HepG2 (cell line): ENCODE measurements at regions not wholly inside any gene's neighbourhood (a gene's known extent, or its start where the extent isn't known, plus 50 kb on each side); places are given as distances from the start of the nearest gene placed in this dataset.

ENCODE experiments used
- ATAC-seq: fragments of 200-7000 bp; cut with Tn5 transposase; 3 replicates; pipeline ENCODE4 v1.9.1; 2020; ENCODE audit warnings: mild to moderate bottlenecking, moderate library complexity
- BruUV-seq: library from RNA; stranded (reverse); fragments of 400-500 nt; replicated peaks from 2 replicates; lab custom pipeline; 2021; lab: Mats Ljungman, UMichigan
- CTCF ChIA-PET: fragments of 300-600 bp; formaldehyde crosslinking; extraction: SDS; loops from one replicate; lab custom pipeline; 2021; ENCODE audit warnings: low total read pairs, inconsistent platforms, low intra/inter-chr PET ratio; lab: Yijun Ruan, JAX
- POLR2A ChIA-PET: fragments of 350-600 bp; sonication (Branson Sonifier 250); formaldehyde crosslinking; loops from one replicate; lab custom pipeline; 2020; ENCODE audit warnings: antibody characterized with exemption, inconsistent platforms; lab: Yijun Ruan, JAX
- DNase-seq: peaks from one replicate; pipeline ENCODE4 v3.0.0-alpha.2; 2015; ENCODE audit warnings: low spot score
- FAIRE-seq: peaks from 3 replicates; lab custom pipeline; 2011; peaks lifted over from hg19 to GRCh38; lab: Jason Lieb, UNC
- H2AFZ ChIP-seq: one replicate; pipeline ENCODE4 v1.6.1; 2011; ENCODE audit warnings: low read length, inconsistent platforms
- H3K27ac ChIP-seq: fragments of 300-600 bp; 3 replicates; pipeline ENCODE4 v1.8.0; 2011; ENCODE audit warnings: mixed run types, mild to moderate bottlenecking, mixed read lengths, low read length, inconsistent platforms; ENCODE audit not compliant: insufficient read depth; ENCODE audit errors: extremely low read length
- H3K27me3 ChIP-seq, 2 experiments: fragments of 200-600 bp in 1 of 2; 2 replicates in 1 of 2; 3 replicates in 1 of 2; pipeline versions ENCODE4 v1.6.0 to v1.8.0; 2011; ENCODE audit warnings: low read length in 2 of 2, mild to moderate bottlenecking in 2 of 2, moderate library complexity in 2 of 2, inconsistent platforms in 1 of 2; ENCODE audit not compliant: insufficient read depth in 2 of 2, control insufficient read depth in 1 of 2
- H3K36me3 ChIP-seq, 2 experiments: fragments of 200-600 bp in 1 of 2; replicated peaks in 1 of 2; 2 replicates in 1 of 2; 3 replicates in 1 of 2; pipeline versions ENCODE4 v1.5.1 to v1.8.0; 2011; ENCODE audit warnings: low read length in 2 of 2, inconsistent platforms in 1 of 2; ENCODE audit not compliant: insufficient read depth in 2 of 2, control insufficient read depth in 1 of 2
- H3K4me1 ChIP-seq: 2 replicates; pipeline ENCODE4 v1.5.1; 2012; ENCODE audit warnings: low read length, inconsistent platforms; ENCODE audit not compliant: insufficient read depth
- H3K4me2 ChIP-seq: 2 replicates; pipeline ENCODE4 v1.6.0; 2011; ENCODE audit warnings: low read depth, low read length, inconsistent platforms
- H3K4me3 ChIP-seq, 3 experiments: fragments of 200-600 bp in 1 of 3; sonication (generic), shearing (Covaris generic) in 1 of 3; replicated peaks in 1 of 3; 2 replicates each; pipeline ENCODE4 v1.5.1; 2011 to 2016; ENCODE audit warnings: low read length in 3 of 3, inconsistent platforms in 2 of 3, low read depth in 2 of 3, mild to moderate bottlenecking in 2 of 3, control low read depth in 1 of 3, mixed read lengths in 1 of 3; ENCODE audit not compliant: insufficient read depth in 1 of 3
- H3K79me2 ChIP-seq: one replicate; pipeline ENCODE4 v1.6.1; 2011; ENCODE audit warnings: low read length, inconsistent platforms; ENCODE audit not compliant: insufficient read depth
- H3K9ac ChIP-seq: 2 replicates; pipeline ENCODE4 v1.6.0; 2011; ENCODE audit warnings: mild to moderate bottlenecking, low read depth, low read length, inconsistent platforms; ENCODE audit not compliant: insufficient read depth
- H3K9me3 ChIP-seq: 2 replicates; pipeline ENCODE4 v1.5.1; 2012; ENCODE audit warnings: mild to moderate bottlenecking, low read length
- H4K20me1 ChIP-seq: 2 replicates; pipeline ENCODE4 v1.6.0; 2011; ENCODE audit warnings: inconsistent platforms, mild to moderate bottlenecking, low read length, moderate library complexity; ENCODE audit not compliant: insufficient read depth
- FOSL1 ChIP-seq: sonication (generic); formaldehyde crosslinking; IDR thresholded peaks from 2 replicates; pipeline ENCODE4 v1.9.0; 2021; ENCODE audit warnings: missing genetic modification reagents, borderline replicate concordance
- GTF3A ChIP-seq: sonication (generic); formaldehyde crosslinking; conservative IDR thresholded peaks from 2 replicates; pipeline ENCODE4 v1.4.0; 2020; ENCODE audit warnings: mild to moderate bottlenecking, missing genetic modification reagents
- JUND ChIP-seq: sonication (generic); formaldehyde crosslinking; IDR thresholded peaks from 2 replicates; pipeline ENCODE4 v1.8.0; 2022; ENCODE audit warnings: mild to moderate bottlenecking, missing genetic modification reagents
- LCORL ChIP-seq, 2 experiments: fragments of 450-650 bp in 1 of 2; sonication (generic) in 1 of 2; formaldehyde crosslinking in 1 of 2; IDR thresholded peaks; 2 replicates each; pipeline versions ENCODE4 v1.5.0 to v1.6.1; 2017 to 2020; ENCODE audit warnings: antibody characterized with exemption in 1 of 2, missing genetic modification reagents in 1 of 2
- MAFF ChIP-seq: IDR thresholded peaks from 2 replicates; pipeline ENCODE4 v1.6.1; 2011; ENCODE audit warnings: low read depth, low read length, improper control_type of control experiment
- MXD4 ChIP-seq: IDR thresholded peaks from 2 replicates; pipeline ENCODE4 v1.6.1; 2016; ENCODE audit warnings: mild to moderate bottlenecking, missing biosample characterization, missing genetic modification reagents
- SIX4 ChIP-seq: sonication (generic); formaldehyde crosslinking; IDR thresholded peaks from 2 replicates; pipeline ENCODE4 v1.4.0; 2020; ENCODE audit warnings: missing genetic modification reagents
- SRSF9 ChIP-seq: fragments of 200-400 bp; formaldehyde crosslinking; IDR thresholded peaks from 2 replicates; pipeline ENCODE4 v1.6.1; 2018; ENCODE audit warnings: borderline replicate concordance, mild to moderate bottlenecking, low read depth, low read length; ENCODE audit not compliant: insufficient read depth, poor library complexity, severe bottlenecking
- STAT5B ChIP-seq: sonication (generic); formaldehyde crosslinking; IDR thresholded peaks from 2 replicates; pipeline ENCODE4 v1.4.0; 2020; ENCODE audit warnings: missing genetic modification reagents
- THAP11 ChIP-seq: IDR thresholded peaks from 2 replicates; pipeline ENCODE4 v1.6.1; 2016; ENCODE audit warnings: missing biosample characterization, missing genetic modification reagents
- U2AF1 ChIP-seq: fragments of 200-400 bp; formaldehyde crosslinking; optimal IDR thresholded peaks from 2 replicates; pipeline ENCODE3; 2017; ENCODE audit warnings: mild to moderate bottlenecking, low read depth, low read length
- ZBTB7B ChIP-seq: sonication (generic); formaldehyde crosslinking; IDR thresholded peaks from 2 replicates; pipeline ENCODE4 v1.4.0; 2020; ENCODE audit warnings: missing genetic modification reagents
- ZNF17 ChIP-seq: sonication (generic); formaldehyde crosslinking; IDR thresholded peaks from 2 replicates; pipeline ENCODE4 v1.5.0; 2020; ENCODE audit warnings: mild to moderate bottlenecking, missing genetic modification reagents
- ZNF737 ChIP-seq: sonication (generic); formaldehyde crosslinking; IDR thresholded peaks from 2 replicates; pipeline ENCODE4 v1.5.0; 2020; ENCODE audit warnings: missing genetic modification reagents, mild to moderate bottlenecking, borderline replicate concordance
- ZSCAN20 ChIP-seq: sonication (generic); formaldehyde crosslinking; IDR thresholded peaks from 2 replicates; pipeline ENCODE4 v1.4.0; 2020; ENCODE audit warnings: missing genetic modification reagents, mild to moderate bottlenecking, borderline replicate concordance
- WGBS: methylation state at CpG from one replicate; pipeline ENCODE4 v1.1.6; 2017; ENCODE audit warnings: low lambda C conversion rate; 5-methylcytosine and 5-hydroxymethylcytosine counted together
- in situ Hi-C: cut with HindIII; loops from 2 replicates; pipeline ENCODE4 v1.10.0; 2017; ENCODE audit warnings: low pct_unique_long_range_greater_than_20kb; ENCODE audit not compliant: extremely low pct_ligation_motif_present
- intact Hi-C: fragments of 100-400 bp; cut with micrococcal nuclease; formaldehyde crosslinking; loops from one replicate; pipeline ENCODE4 v1.10.0; 2022; ENCODE audit not compliant: unreplicated experiment
- TF ChIP-seq, protein P1 (sequence below): sonication (generic); formaldehyde crosslinking; IDR thresholded peaks from 2 replicates; pipeline ENCODE4 v1.4.0; 2020; ENCODE audit warnings: missing genetic modification reagents
- TF ChIP-seq, protein P2 (sequence below): sonication (generic); formaldehyde crosslinking; IDR thresholded peaks from 2 replicates; pipeline ENCODE4 v1.5.0; 2020; ENCODE audit warnings: missing genetic modification reagents
- TF ChIP-seq, protein P3 (sequence below): sonication (generic); formaldehyde crosslinking; IDR thresholded peaks from 2 replicates; pipeline ENCODE4 v1.4.0; 2020; ENCODE audit warnings: missing genetic modification reagents
- TF ChIP-seq, protein P4 (sequence below): IDR thresholded peaks from 2 replicates; pipeline ENCODE4 v1.6.1; 2018; ENCODE audit warnings: missing genetic modification reagents, mild to moderate bottlenecking, missing compliant biosample characterization
- TF ChIP-seq, protein P5 (sequence below): sonication (generic); formaldehyde crosslinking; IDR thresholded peaks from 2 replicates; pipeline ENCODE4 v1.4.0; 2020; ENCODE audit warnings: missing genetic modification reagents

DNA sequence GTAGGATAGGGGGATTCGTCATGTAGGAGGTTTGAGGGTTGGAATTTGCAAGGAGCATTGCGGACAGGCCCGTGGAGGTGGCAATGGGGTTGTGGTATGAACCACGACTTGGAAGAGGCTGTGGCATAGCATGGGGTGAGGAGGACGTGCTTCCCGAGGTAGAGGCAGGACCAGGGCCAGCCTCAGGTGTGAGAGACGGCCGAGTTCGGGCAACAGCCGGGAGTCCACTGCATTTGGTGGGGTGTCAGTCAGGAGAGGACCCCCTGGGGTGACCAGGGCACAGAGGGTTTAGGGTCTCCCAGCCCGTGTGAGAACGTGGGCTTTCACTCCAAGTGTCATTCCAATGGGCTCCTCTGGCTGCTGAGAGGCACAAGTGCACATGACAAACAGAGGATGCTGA is 339.0 kb downstream of the EIPR1 start:
- TF ChIP-seq MAFF (no peak), MXD4 (no peak), ZSCAN20 (CRISPR knock-in tag) (no peak), THAP11 (no peak), SIX4 (CRISPR knock-in tag) (no peak), SRSF9 (no peak), GTF3A (CRISPR knock-in tag) (no peak), U2AF1 (no peak), ZNF17 (CRISPR knock-in tag) (no peak), ZNF737 (CRISPR knock-in tag) (no peak), JUND (CRISPR knock-in tag) (no peak), STAT5B (no peak), FOSL1 (CRISPR knock-in tag) (no peak), ZBTB7B (CRISPR knock-in tag) (no peak), LCORL (IDR thresholded peaks at IDR 0.05) (no peak), LCORL (CRISPR knock-in tag; IDR thresholded peaks at IDR 0.05) (no peak)
- TF ChIP-seq, protein P1, sequence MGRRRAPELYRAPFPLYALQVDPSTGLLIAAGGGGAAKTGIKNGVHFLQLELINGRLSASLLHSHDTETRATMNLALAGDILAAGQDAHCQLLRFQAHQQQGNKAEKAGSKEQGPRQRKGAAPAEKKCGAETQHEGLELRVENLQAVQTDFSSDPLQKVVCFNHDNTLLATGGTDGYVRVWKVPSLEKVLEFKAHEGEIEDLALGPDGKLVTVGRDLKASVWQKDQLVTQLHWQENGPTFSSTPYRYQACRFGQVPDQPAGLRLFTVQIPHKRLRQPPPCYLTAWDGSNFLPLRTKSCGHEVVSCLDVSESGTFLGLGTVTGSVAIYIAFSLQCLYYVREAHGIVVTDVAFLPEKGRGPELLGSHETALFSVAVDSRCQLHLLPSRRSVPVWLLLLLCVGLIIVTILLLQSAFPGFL (CRISPR knock-in tag), result no peak
- TF ChIP-seq, protein P2, sequence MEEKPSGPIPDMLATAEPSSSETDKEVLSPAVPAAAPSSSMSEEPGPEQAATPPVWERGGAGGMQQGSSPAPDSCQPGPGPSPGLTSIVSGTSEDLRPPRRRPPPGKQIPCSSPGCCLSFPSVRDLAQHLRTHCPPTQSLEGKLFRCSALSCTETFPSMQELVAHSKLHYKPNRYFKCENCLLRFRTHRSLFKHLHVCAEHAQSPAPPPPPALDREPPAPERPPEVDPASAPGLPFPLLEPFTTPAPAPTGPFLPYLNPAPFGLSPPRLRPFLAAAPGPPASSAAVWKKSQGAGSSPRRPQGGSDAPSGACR (CRISPR knock-in tag), result no peak
- TF ChIP-seq, protein P3, sequence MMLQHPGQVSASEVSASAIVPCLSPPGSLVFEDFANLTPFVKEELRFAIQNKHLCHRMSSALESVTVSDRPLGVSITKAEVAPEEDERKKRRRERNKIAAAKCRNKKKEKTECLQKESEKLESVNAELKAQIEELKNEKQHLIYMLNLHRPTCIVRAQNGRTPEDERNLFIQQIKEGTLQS (CRISPR knock-in tag), result no peak
- TF ChIP-seq, protein P4, sequence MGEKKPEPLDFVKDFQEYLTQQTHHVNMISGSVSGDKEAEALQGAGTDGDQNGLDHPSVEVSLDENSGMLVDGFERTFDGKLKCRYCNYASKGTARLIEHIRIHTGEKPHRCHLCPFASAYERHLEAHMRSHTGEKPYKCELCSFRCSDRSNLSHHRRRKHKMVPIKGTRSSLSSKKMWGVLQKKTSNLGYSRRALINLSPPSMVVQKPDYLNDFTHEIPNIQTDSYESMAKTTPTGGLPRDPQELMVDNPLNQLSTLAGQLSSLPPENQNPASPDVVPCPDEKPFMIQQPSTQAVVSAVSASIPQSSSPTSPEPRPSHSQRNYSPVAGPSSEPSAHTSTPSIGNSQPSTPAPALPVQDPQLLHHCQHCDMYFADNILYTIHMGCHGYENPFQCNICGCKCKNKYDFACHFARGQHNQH (CRISPR knock-in tag), result no peak
- TF ChIP-seq, protein P5, sequence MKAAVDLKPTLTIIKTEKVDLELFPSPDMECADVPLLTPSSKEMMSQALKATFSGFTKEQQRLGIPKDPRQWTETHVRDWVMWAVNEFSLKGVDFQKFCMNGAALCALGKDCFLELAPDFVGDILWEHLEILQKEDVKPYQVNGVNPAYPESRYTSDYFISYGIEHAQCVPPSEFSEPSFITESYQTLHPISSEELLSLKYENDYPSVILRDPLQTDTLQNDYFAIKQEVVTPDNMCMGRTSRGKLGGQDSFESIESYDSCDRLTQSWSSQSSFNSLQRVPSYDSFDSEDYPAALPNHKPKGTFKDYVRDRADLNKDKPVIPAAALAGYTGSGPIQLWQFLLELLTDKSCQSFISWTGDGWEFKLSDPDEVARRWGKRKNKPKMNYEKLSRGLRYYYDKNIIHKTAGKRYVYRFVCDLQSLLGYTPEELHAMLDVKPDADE (CRISPR knock-in tag), result no peak
- FAIRE-seq (no peak), DNase-seq (no peak), ATAC-seq (no peak)
- H3K27ac ChIP-seq, result no peak overlapping the region
- H3K4me3 ChIP-seq, result no peak overlapping the region
- 14% methylated on average over 10 of the region's 12 CpGs for WGBS
- in situ Hi-C loops (no loop called here), intact Hi-C loops (no loop called here)
- peaks cover 3 to 65% of the 10 kb centered on the region in 2 experiments; a peak in 4 of 5 replicates for H3K27me3 ChIP-seq
- H4K20me1 ChIP-seq, result no peaks in the 10 kb centered on the region
- no peaks in the 10 kb centered on the region for H3K36me3 ChIP-seq
- no TSS peak for BruUV-seq
- POLR2A ChIA-PET, result no interaction called here
- no peaks in the 10 kb centered on the region for H3K79me2 ChIP-seq
- CTCF ChIA-PET, result no interaction called here
- no peaks in the 10 kb centered on the region for H3K9me3 ChIP-seq
- H3K4me1 ChIP-seq, result peaks cover 1% of the 10 kb centered on the region
- H2AFZ ChIP-seq, result no peak overlapping the region
- no peak overlapping the region for H3K4me2 ChIP-seq
- no peak overlapping the region for H3K9ac ChIP-seq
